ENCODE measurements at regions not wholly inside any gene's neighbourhood (a gene's known extent, or its start where the extent isn't known, plus 50 kb on each side); places are given as distances from the start of the nearest gene placed in this dataset. TPM values are rescaled to one million over a fixed set of nuclear protein-coding genes. Genes with fewer than 3 reads are reported as not detected.

Small RNA genes lying in the stretch of these regions (small RNA-seq; reads per million reads assigned to genes)
- gene RNU6-745P (ENCODE audit: low replicate concordance): not detected

Measured in temporal lobe (tissue), 1 donor.